IMR-90 (cell line): ENCODE measurements at regions not wholly inside any gene's neighbourhood (a gene's known extent, or its start where the extent isn't known, plus 50 kb on each side); places are given as distances from the start of the nearest gene placed in this dataset.

ENCODE experiments used
- ATAC-seq: fragments of 200-7000 bp; cut with Tn5 transposase; 2 replicates; pipeline ENCODE4 v1.9.1; 2020; ENCODE audit warnings: low read depth, mild to moderate bottlenecking, moderate library complexity
- BruUV-seq: library from RNA; stranded (reverse); fragments of 400-500 nt; replicated peaks from 2 replicates; lab custom pipeline; 2021; lab: Mats Ljungman, UMichigan
- CTCF ChIA-PET: fragments of 300-600 bp; formaldehyde crosslinking; extraction: SDS; loops from one replicate; lab custom pipeline; 2021; ENCODE audit warnings: antibody characterized with exemption; lab: Yijun Ruan, JAX
- POLR2A ChIA-PET: fragments of 300-600 bp; sonication (Branson Sonifier 250); formaldehyde crosslinking; loops from one replicate; lab custom pipeline; 2022; ENCODE audit warnings: antibody characterized with exemption; ENCODE audit not compliant: unreplicated experiment; lab: Charles Lee
- DNase-seq: peaks from one replicate; pipeline ENCODE4 v3.0.0; 2013
- H2AFZ ChIP-seq: replicated peaks from 2 replicates; pipeline ENCODE3; 2013; ENCODE audit warnings: low read length, mild to moderate bottlenecking; ENCODE audit not compliant: poor library complexity
- H2AK5ac ChIP-seq: 2 replicates; pipeline ENCODE4 v1.6.1; 2013; ENCODE audit warnings: low read depth, low read length, inconsistent platforms
- H2AK9ac ChIP-seq: replicated peaks from 2 replicates; pipeline ENCODE3; 2013; ENCODE audit warnings: mild to moderate bottlenecking, low read depth, low read length, moderate library complexity; ENCODE audit not compliant: poor library complexity
- H2BK120ac ChIP-seq: 2 replicates; pipeline ENCODE4 v1.6.1; 2013; ENCODE audit warnings: low read depth, low read length, inconsistent platforms
- H2BK15ac ChIP-seq: 3 replicates; pipeline ENCODE4 v1.6.1; 2013; ENCODE audit warnings: low read depth, low read length, inconsistent platforms
- H2BK20ac ChIP-seq: 2 replicates; pipeline ENCODE4 v1.6.1; 2013; ENCODE audit warnings: low read depth, mild to moderate bottlenecking, inconsistent platforms, low read length, moderate library complexity
- H2BK5ac ChIP-seq: 2 replicates; pipeline ENCODE4 v1.6.1; 2013; ENCODE audit warnings: mild to moderate bottlenecking, low read depth, low read length, inconsistent platforms; ENCODE audit not compliant: poor library complexity, severe bottlenecking
- H3K14ac ChIP-seq: replicated peaks from 2 replicates; pipeline ENCODE4 v1.6.1; 2013; ENCODE audit warnings: low read depth, low read length, inconsistent platforms
- H3K18ac ChIP-seq: 2 replicates; pipeline ENCODE4 v1.6.1; 2013; ENCODE audit warnings: low read depth, low read length, control low read depth
- H3K23ac ChIP-seq: 2 replicates; pipeline ENCODE4 v1.6.1; 2013; ENCODE audit warnings: low read depth, low read length, inconsistent platforms
- H3K27ac ChIP-seq: 2 replicates; pipeline ENCODE4 v1.5.1; 2013; ENCODE audit warnings: mild to moderate bottlenecking, control low read depth, low read length; ENCODE audit not compliant: insufficient read depth
- H3K27me3 ChIP-seq: 2 replicates; pipeline ENCODE4 v1.6.1; 2013; ENCODE audit warnings: low read length; ENCODE audit not compliant: control insufficient read depth, insufficient read depth
- H3K36me3 ChIP-seq: 2 replicates; pipeline ENCODE4 v1.6.1; 2013; ENCODE audit warnings: low read length, mixed read lengths; ENCODE audit not compliant: control insufficient read depth, insufficient read depth
- H3K4ac ChIP-seq: 2 replicates; pipeline ENCODE4 v1.6.1; 2013; ENCODE audit warnings: low read depth, low read length, inconsistent platforms
- H3K4me1 ChIP-seq: 2 replicates; pipeline ENCODE4 v1.6.1; 2013; ENCODE audit warnings: low read length, mixed read lengths; ENCODE audit not compliant: control insufficient read depth, insufficient read depth
- H3K4me2 ChIP-seq: 2 replicates; pipeline ENCODE4 v1.6.1; 2013; ENCODE audit warnings: low read depth, mild to moderate bottlenecking, control low read depth, low read length, moderate library complexity
- H3K4me3 ChIP-seq: 2 replicates; pipeline ENCODE4 v1.5.1; 2013; ENCODE audit warnings: low read depth, mild to moderate bottlenecking, control low read depth, low read length, moderate library complexity; ENCODE audit not compliant: insufficient read depth
- H3K56ac ChIP-seq: 2 replicates; pipeline ENCODE4 v1.6.1; 2013; ENCODE audit warnings: low read length, inconsistent platforms; ENCODE audit not compliant: insufficient read depth; ENCODE audit errors: extremely low read depth
- H3K79me1 ChIP-seq, 2 experiments: 2 replicates each; pipeline ENCODE4 v1.6.1; 2013; ENCODE audit warnings: low read length in 2 of 2, inconsistent platforms in 1 of 2, low read depth in 1 of 2
- H3K9ac ChIP-seq: 2 replicates; pipeline ENCODE4 v1.6.1; 2013; ENCODE audit warnings: low read depth, low read length, control low read depth
- H3K9me1 ChIP-seq: 2 replicates; pipeline ENCODE4 v1.6.1; 2013; ENCODE audit warnings: low read length, inconsistent platforms; ENCODE audit not compliant: insufficient read depth
- H3K9me3 ChIP-seq: 2 replicates; pipeline ENCODE4 v1.6.1; 2013; ENCODE audit warnings: low read length; ENCODE audit not compliant: control insufficient read depth, insufficient read depth
- H4K20me1 ChIP-seq: 2 replicates; pipeline ENCODE4 v1.6.1; 2013; ENCODE audit warnings: low read length, inconsistent platforms; ENCODE audit not compliant: insufficient read depth
- H4K5ac ChIP-seq: 2 replicates; pipeline ENCODE4 v1.6.1; 2013; ENCODE audit warnings: mild to moderate bottlenecking, low read depth, low read length, control low read depth
- H4K8ac ChIP-seq, 2 experiments: 2 replicates each; pipeline ENCODE4 v1.6.1; 2013; ENCODE audit warnings: low read depth in 2 of 2, low read length in 2 of 2, control low read depth in 1 of 2, inconsistent platforms in 1 of 2
- H4K91ac ChIP-seq: 2 replicates; pipeline ENCODE4 v1.6.1; 2013; ENCODE audit warnings: low read depth, low read length, inconsistent platforms; ENCODE audit not compliant: insufficient read depth
- BHLHE40 ChIP-seq: fragments of 150-350 bp; IDR thresholded peaks from 2 replicates; pipeline ENCODE4 v1.6.1; 2016; ENCODE audit warnings: mild to moderate bottlenecking, low read depth, low read length
- CEBPB ChIP-seq: IDR thresholded peaks from 2 replicates; pipeline ENCODE4 v1.6.1; 2012; ENCODE audit warnings: low read depth, low read length, improper control_type of control experiment
- MAZ ChIP-seq: IDR thresholded peaks from 2 replicates; pipeline ENCODE4 v1.6.1; 2012; ENCODE audit warnings: low read depth, mild to moderate bottlenecking, low read length, improper control_type of control experiment, moderate library complexity, borderline replicate concordance
- NFE2L2 ChIP-seq: fragments of 150-350 bp; IDR thresholded peaks from 2 replicates; pipeline ENCODE4 v1.6.1; 2016; ENCODE audit warnings: low read depth, mild to moderate bottlenecking, low read length
- RAD21 ChIP-seq: IDR thresholded peaks from 2 replicates; pipeline ENCODE4 v1.6.1; 2012; ENCODE audit warnings: low read length, improper control_type of control experiment
- RCOR1 ChIP-seq: IDR thresholded peaks from 2 replicates; pipeline ENCODE4 v1.6.1; 2012; ENCODE audit warnings: mild to moderate bottlenecking, low read length, improper control_type of control experiment; ENCODE audit not compliant: insufficient replicate concordance
- USF2 ChIP-seq: fragments of 150-350 bp; IDR thresholded peaks from 2 replicates; pipeline ENCODE4 v1.6.1; 2017; ENCODE audit warnings: mild to moderate bottlenecking, antibody characterized with exemption, low read length, low read depth
- WGBS, 2 experiments: methylation state at CpG; one replicate each; pipeline versions ENCODE4 v1.1.5 to v1.1.7; 2013; ENCODE audit warnings: missing lambda C conversion rate in 2 of 2; ENCODE audit not compliant: insufficient read length in 1 of 2; ENCODE audit errors: extremely low coverage in 2 of 2; 5-methylcytosine and 5-hydroxymethylcytosine counted together
- dilution Hi-C: fragments of 300-500 bp; cut with HindIII; formaldehyde crosslinking; loops from one replicate; pipeline ENCODE4 v1.14.3; 2018; ENCODE audit warnings: low sequenced_read_pairs; ENCODE audit not compliant: unreplicated experiment
- in situ Hi-C: fragments of 300-500 bp; cut with MboI; formaldehyde crosslinking; loops from 3 replicates; pipeline ENCODE4 v1.14.3; 2019; ENCODE audit warnings: low sequenced_read_pairs, inconsistent platforms, mixed read lengths
- intact Hi-C: fragments of 100-400 bp; cut with micrococcal nuclease; formaldehyde crosslinking; loops from 2 replicates; pipeline ENCODE4 v1.10.0; 2022
- TF ChIP-seq, protein P1 (sequence below): conservative IDR thresholded peaks from 2 replicates; pipeline ENCODE4 v1.5.1; 2012; ENCODE audit warnings: mild to moderate bottlenecking, low read depth, low read length, improper control_type of control experiment

GRCh38 chr5:53397141-53397757 is 83.2 kb upstream of the FST start (continued):
- TF ChIP-seq CEBPB = no peak

DNA sequence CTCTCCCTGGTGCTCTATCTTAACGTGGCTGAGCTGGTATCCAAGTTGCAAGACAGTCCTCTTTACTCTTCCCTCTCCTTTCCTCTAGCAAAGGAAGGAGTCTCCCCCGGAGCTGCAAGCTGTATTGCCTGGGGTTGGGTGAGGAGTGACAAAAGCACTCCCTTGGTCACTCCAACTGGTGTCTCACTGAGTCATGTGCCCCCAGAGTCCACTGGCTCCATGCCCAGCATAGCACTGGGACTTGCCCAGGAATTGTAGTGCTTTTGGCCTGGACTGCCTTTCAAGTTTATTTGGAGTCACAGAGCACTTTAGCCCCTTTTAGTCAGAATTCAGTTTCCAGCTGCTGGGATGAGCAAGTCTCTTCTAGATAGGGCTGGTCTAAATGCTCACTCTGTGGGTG is 82.6 kb upstream of the FST start:
- Histone ChIP-seq H3K4me1 (peaks cover 8% of the 10 kb centered on the region), H3K56ac (peak overlapping the region; percentile 77; the same call in 1 of the 2 replicates), H2AK5ac (peak overlapping the region; percentile 98), H4K20me1 (no peaks in the 10 kb centered on the region), H4K5ac (peak overlapping the region; percentile 95), H3K4me3 (no peak overlapping the region), H3K27me3 (no peaks in the 10 kb centered on the region), H3K9me3 (no peaks in the 10 kb centered on the region), H2BK15ac (peak overlapping the region; percentile 95; the same call in 2 of the 3 replicates), H3K27ac (peak overlapping the region; percentile 84), H4K8ac (peak overlapping the region; percentile 91 to 94), H4K91ac (peak overlapping the region; percentile 97), H3K14ac (peak overlapping the region; percentile 95), H3K36me3 (no peaks in the 10 kb centered on the region), H3K9me1 (0 out of 2 replicates have a peak, but pooled peaks cover 2% of the 10 kb centered on the region), H3K79me1 (0 out of 4 replicates have a peak, but pooled peaks cover 0 to 4% of the 10 kb centered on the region in 2 experiments), H2BK5ac (peak overlapping the region; percentile 96), H2AK9ac (no peak overlapping the region), H3K23ac (peak overlapping the region; percentile 79), H3K4me2 (0 out of 2 replicates have a peak overlapping the region, but pooled peaks have one; percentile 20), H2BK20ac (peak overlapping the region; percentile 88), H3K4ac (peak overlapping the region; percentile 95), H2AFZ (peak overlapping the region; percentile 77), H3K18ac (peak overlapping the region; percentile 97), H3K9ac (peak overlapping the region; percentile 79; the same call in 1 of the 2 replicates), H2BK120ac (peak overlapping the region; percentile 93)
- no TSS peak for BruUV-seq
- in situ Hi-C loops = no loop called here
- ATAC-seq (peak; percentile 83), DNase-seq (peak; percentile 90)
- POLR2A ChIA-PET = no interaction called here
- dilution Hi-C loops = no loop called here
- TF ChIP-seq MAZ (peak; percentile 30; the same call in 1 of the 2 replicates), RCOR1 (no peak), BHLHE40 (peak; percentile 46; the same call in 1 of the 2 replicates), USF2 (peak; percentile 76), RAD21 (no peak), NFE2L2 (no peak)
- TF ChIP-seq, protein P1, sequence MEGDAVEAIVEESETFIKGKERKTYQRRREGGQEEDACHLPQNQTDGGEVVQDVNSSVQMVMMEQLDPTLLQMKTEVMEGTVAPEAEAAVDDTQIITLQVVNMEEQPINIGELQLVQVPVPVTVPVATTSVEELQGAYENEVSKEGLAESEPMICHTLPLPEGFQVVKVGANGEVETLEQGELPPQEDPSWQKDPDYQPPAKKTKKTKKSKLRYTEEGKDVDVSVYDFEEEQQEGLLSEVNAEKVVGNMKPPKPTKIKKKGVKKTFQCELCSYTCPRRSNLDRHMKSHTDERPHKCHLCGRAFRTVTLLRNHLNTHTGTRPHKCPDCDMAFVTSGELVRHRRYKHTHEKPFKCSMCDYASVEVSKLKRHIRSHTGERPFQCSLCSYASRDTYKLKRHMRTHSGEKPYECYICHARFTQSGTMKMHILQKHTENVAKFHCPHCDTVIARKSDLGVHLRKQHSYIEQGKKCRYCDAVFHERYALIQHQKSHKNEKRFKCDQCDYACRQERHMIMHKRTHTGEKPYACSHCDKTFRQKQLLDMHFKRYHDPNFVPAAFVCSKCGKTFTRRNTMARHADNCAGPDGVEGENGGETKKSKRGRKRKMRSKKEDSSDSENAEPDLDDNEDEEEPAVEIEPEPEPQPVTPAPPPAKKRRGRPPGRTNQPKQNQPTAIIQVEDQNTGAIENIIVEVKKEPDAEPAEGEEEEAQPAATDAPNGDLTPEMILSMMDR = no peak
- intact Hi-C loops = no loop called here
- WGBS, 2 experiments = no CpG with 5 or more reads among the region's 2 CpGs
- CTCF ChIA-PET = no interaction called here
